AG04449 (cell line): ENCODE measurements at regions not wholly inside any gene's neighbourhood (a gene's known extent, or its start where the extent isn't known, plus 50 kb on each side); places are given as distances from the start of the nearest gene placed in this dataset.

Source experiments
- CTCF ChIA-PET: fragments of 350-600 bp; formaldehyde crosslinking; extraction: SDS; loops from one replicate; lab custom pipeline; 2021; ENCODE audit warnings: antibody characterized with exemption; lab: Yijun Ruan, JAX
- POLR2A ChIA-PET: fragments of 400-600, 350-600 bp; formaldehyde crosslinking; extraction: SDS; loops from one replicate; lab custom pipeline; 2020; ENCODE audit warnings: antibody characterized with exemption, inconsistent platforms; lab: Yijun Ruan, JAX
- DNase-seq: peaks from one replicate; pipeline ENCODE4 v3.0.0-alpha.2; 2010; ENCODE audit warnings: low read depth, low spot score
- H3K4me3 ChIP-seq: 2 replicates; pipeline ENCODE4 v1.5.1; 2011; ENCODE audit warnings: low read depth, mild to moderate bottlenecking, control low read depth, low read length
- CTCF ChIP-seq: IDR thresholded peaks from one replicate; pipeline ENCODE4 v1.5.1; 2011; ENCODE audit warnings: mild to moderate bottlenecking, moderate library complexity, low read length, control low read depth, inconsistent platforms; ENCODE audit not compliant: insufficient read depth; ENCODE audit errors: missing control alignments

GRCh38 chr15:96610757-96611156 lies 280.3 kb downstream of the NR2F2 start:
- H3K4me3 ChIP-seq = no peak overlapping the region
- no peak for TF ChIP-seq CTCF
- no peak for DNase-seq
- POLR2A ChIA-PET = no interaction called here
- CTCF ChIA-PET = no interaction called here

- POLR2A ChIA-PET = no interaction called here
- no peak for DNase-seq
- TF ChIP-seq CTCF = no peak
- CTCF ChIA-PET = no interaction called here
- H3K4me3 ChIP-seq = no peak overlapping the region
These were observed 282.4 kb downstream of the NR2F2 start for GRCh38 chr15:96612917-96613316.

- no peak for DNase-seq
- POLR2A ChIA-PET = no interaction called here
- CTCF ChIA-PET = no interaction called here
- no peak overlapping the region for H3K4me3 ChIP-seq
- no peak for TF ChIP-seq CTCF
These were observed 288.7 kb downstream of the NR2F2 start for GRCh38 chr15:96619174-96619573.

- no peak for TF ChIP-seq CTCF
- H3K4me3 ChIP-seq = no peak overlapping the region
- no peak for DNase-seq
- ChIA-PET CTCF (no interaction called here), POLR2A (no interaction called here)
These were observed 292.2 kb downstream of the NR2F2 start for GRCh38 chr15:96622714-96623113.

- POLR2A ChIA-PET = no interaction called here
- CTCF ChIA-PET = no interaction called here
- H3K4me3 ChIP-seq = no peak overlapping the region
- DNase-seq = no peak
- no peak for TF ChIP-seq CTCF
These were observed 294.8 kb downstream of the NR2F2 start for GRCh38 chr15:96625256-96625655.

GRCh38 chr15:96627031-96627568 lies 296.6 kb downstream of the NR2F2 start:
- ChIA-PET CTCF (no interaction called here), POLR2A (no interaction called here)
- no peak for TF ChIP-seq CTCF
- no peak overlapping the region for H3K4me3 ChIP-seq
- no peak for DNase-seq
